Epithelial cell of esophagus (primary cell): ENCODE measurements at regions not wholly inside any gene's neighbourhood (a gene's known extent, or its start where the extent isn't known, plus 50 kb on each side); places are given as distances from the start of the nearest gene placed in this dataset.
"Not testable (repeated sequence)": the region's sequence is repeated elsewhere in the genome, so short reads cannot be mapped to it uniquely, and the experiment has no call there.

ENCODE experiments used
- DNase-seq: peaks from one replicate; pipeline ENCODE4 v3.0.0; 2010; ENCODE audit warnings: low read depth
- H3K4me3 ChIP-seq: 2 replicates; pipeline ENCODE4 v1.5.1; 2011; ENCODE audit warnings: mild to moderate bottlenecking, low read length, control low read depth
- TF ChIP-seq, protein P1 (sequence below): IDR thresholded peaks from 2 replicates; pipeline ENCODE4 v1.5.1; 2011; ENCODE audit warnings: low read depth, mild to moderate bottlenecking, low read length, control low read depth, inconsistent platforms; ENCODE audit not compliant: insufficient read depth; ENCODE audit errors: missing control alignments

- no peak for DNase-seq
- no peak overlapping the region for H3K4me3 ChIP-seq
- TF ChIP-seq, protein P1, sequence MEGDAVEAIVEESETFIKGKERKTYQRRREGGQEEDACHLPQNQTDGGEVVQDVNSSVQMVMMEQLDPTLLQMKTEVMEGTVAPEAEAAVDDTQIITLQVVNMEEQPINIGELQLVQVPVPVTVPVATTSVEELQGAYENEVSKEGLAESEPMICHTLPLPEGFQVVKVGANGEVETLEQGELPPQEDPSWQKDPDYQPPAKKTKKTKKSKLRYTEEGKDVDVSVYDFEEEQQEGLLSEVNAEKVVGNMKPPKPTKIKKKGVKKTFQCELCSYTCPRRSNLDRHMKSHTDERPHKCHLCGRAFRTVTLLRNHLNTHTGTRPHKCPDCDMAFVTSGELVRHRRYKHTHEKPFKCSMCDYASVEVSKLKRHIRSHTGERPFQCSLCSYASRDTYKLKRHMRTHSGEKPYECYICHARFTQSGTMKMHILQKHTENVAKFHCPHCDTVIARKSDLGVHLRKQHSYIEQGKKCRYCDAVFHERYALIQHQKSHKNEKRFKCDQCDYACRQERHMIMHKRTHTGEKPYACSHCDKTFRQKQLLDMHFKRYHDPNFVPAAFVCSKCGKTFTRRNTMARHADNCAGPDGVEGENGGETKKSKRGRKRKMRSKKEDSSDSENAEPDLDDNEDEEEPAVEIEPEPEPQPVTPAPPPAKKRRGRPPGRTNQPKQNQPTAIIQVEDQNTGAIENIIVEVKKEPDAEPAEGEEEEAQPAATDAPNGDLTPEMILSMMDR = no peak
These were observed 1799.9 kb upstream of the ACO1 start for GRCh38 chr9:30584559-30584958.

DNA sequence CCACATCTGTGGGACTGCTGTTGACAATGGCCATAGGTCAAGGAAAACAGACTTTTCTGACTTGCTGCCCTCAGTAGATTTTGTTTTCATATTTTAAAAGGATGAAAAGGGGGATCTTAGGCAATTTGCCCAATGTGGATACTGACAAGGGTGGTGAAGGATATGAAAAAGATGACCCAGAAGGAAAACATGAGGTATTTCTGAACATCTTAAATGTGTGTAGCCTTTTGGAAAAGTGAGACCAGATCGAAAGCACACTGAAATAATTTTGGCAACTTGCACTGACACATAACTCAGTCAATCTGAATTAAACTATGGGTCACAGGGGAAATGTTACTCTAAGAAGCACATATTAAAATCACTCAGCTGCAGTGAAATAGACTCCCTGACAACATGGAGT is 1793.0 kb upstream of the ACO1 start:
- no peak overlapping the region for H3K4me3 ChIP-seq
- TF ChIP-seq, protein P1 = no peak
- DNase-seq = no peak

DNA sequence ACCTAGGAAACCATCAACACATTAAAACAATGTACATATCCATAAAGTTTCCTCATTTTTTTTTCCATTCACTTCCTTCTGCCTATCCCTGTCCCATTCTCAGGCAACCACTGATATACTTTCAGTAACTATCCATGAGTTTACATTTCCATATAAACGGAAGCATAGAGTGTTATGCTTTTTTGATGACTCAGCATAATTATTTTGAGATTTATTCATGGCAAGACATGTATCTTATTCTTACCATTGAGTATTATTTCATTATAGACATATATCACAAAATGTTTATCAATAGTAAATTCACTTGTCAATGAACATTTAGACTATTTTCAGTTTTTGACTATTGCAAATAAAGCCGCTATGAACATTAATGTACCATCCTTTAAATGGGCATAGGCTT is 1786.8 kb upstream of the ACO1 start:
- TF ChIP-seq, protein P1 = no peak
- DNase-seq = no peak
- H3K4me3 ChIP-seq = no peak overlapping the region

GRCh38 chr9:30605936-30606335 is 1778.5 kb upstream of the ACO1 start:
- no peak overlapping the region for H3K4me3 ChIP-seq
- TF ChIP-seq, protein P1 = no peak
- no peak for DNase-seq

DNA sequence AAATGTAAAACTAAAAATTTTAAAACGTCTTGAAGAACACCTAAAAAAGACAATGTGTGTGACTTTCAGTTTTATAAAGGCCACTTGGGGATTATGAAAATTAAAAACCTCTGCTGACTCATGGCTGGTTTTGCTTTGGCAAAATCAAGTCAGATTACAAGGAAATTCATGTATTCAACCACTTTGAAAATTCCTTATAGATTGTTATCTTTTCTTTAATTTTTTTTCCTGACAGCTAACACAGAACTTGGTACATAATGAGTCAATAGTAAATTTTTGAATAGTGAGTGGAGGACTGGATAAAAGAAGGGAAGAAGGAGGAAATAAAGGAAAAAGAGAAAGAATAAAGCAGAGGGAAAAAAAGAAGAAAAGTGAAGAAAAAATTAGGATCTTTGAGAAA is 1774.7 kb upstream of the ACO1 start:
- H3K4me3 ChIP-seq = no peak overlapping the region
- DNase-seq = no peak
- TF ChIP-seq, protein P1 = no peak

DNA sequence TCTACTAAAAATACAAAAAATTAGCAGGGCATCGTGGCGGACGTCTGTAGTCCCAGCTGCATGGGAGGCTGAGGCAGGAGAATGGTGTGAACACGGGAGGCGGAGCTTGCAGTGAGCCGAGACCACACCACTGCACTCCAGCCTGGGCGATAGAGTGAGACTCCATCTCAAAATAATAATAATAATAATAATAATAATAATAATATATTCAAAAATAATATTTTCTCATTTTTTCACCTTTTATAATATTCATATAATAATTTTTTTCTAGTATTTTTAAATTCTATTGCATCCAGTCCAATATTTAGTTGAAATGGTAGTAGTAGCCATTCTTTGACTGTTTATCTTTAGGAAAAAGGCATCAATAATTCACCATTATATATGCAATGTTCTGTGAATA is 1767.7 kb upstream of the ACO1 start:
- DNase-seq, H3K4me3 ChIP-seq: not testable (repeated sequence)

- no peak for DNase-seq
- no peak overlapping the region for H3K4me3 ChIP-seq
- TF ChIP-seq, protein P1 = no peak
These were observed 1761.9 kb upstream of the ACO1 start for GRCh38 chr9:30622561-30622960.
